ENCODE measurements at regions not wholly inside any gene's neighbourhood (a gene's known extent, or its start where the extent isn't known, plus 50 kb on each side); places are given as distances from the start of the nearest gene placed in this dataset.
"Not testable (repeated sequence)": the region's sequence is repeated elsewhere in the genome, so short reads cannot be mapped to it uniquely, and the experiment has no call there.

GRCh38 chr10:80957161-80957560, 419.5 kb downstream of the SH2D4B start:
- no peak for DNase-seq

GRCh38 chr10:80964179-80964578, 426.5 kb downstream of the SH2D4B start:
- no peak for DNase-seq

- DNase-seq: no peak
Measured at GRCh38 chr10:80964955-80965614, 427.4 kb downstream of the SH2D4B start.

DNA sequence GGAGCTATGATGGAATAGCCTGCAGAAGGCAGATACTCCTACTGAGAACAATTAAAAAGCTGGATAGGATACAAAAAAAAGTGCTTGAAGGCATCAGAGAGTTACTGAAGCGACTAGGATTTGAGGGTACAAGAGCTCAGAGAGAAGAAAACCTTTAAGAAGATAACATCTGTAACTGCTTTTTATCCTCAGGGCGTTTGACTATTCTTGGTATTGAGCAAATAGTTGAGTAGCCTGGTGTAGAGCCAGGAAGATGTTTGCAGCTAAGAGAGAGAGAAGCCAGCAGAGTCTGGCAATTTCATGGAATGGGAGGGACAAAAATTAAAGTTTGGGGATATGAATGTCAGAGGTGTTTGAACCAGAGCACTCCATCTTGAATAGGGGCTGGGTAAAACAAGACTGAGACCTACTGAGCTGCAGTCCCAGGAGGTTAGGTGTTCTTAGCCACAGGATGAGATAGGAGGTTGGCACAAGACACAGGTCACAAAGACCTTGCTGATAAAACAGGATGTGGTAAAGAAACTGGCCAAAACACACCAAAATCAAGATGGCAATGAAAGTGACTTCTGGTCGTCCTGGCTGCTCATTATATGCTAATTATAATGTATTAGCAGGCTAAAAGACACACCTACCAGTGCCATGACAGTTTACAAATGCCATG, 428.8 kb downstream of the SH2D4B start:
- DNase-seq: no peak

- not testable (repeated sequence) for DNase-seq
Measured at GRCh38 chr10:80967357-80967756, 429.7 kb downstream of the SH2D4B start.

DNA sequence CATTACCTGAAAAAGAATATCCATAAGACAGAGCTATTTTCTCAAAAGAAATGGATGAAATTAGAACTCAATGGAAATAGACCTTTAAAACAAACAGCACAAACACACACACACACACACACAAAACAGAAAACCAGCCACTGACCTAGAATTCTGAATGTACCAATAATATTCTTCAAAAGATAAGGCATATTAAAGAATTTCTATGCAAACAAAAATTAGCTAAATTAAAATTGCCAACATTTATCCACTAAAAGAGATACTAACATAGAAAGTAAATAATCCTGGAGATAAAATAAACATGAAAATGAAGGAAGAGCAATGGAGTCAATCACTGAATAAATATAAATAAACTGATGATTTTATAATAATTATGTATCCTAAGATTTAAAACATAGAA, 431.2 kb downstream of the SH2D4B start:
- DNase-seq: peak in 1 of 6 experiments; percentile 0

- DNase-seq: no peak
Measured at GRCh38 chr10:80971461-80971860, 433.8 kb downstream of the SH2D4B start.

GRCh38 chr10:80976658-80977057, 439.0 kb downstream of the SH2D4B start:
- DNase-seq: no peak

- no peak for DNase-seq
Measured at GRCh38 chr10:80985102-80985501, 447.4 kb downstream of the SH2D4B start.

DNA sequence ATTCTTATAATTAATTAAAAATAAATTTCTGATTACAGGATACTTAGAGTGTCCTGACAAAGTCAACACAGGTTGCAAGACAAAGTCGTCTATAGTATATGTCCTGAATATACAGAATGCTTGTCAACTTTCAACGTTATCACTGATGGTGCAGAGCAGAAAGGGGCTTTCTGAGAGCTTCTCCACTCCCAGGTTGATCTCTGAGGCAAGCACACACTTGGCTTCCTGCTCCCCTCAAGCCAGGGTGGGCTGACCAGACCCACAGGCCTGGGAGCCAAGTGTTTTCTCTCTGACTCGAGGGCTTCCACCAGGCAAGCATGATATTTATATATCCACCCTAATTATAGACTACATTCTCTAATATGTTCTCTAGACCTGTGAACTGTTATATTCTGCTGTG, 448.9 kb downstream of the SH2D4B start:
- DNase-seq: no peak

- no peak for DNase-seq
Measured at GRCh38 chr10:80988755-80989154, 451.1 kb downstream of the SH2D4B start.

DNA sequence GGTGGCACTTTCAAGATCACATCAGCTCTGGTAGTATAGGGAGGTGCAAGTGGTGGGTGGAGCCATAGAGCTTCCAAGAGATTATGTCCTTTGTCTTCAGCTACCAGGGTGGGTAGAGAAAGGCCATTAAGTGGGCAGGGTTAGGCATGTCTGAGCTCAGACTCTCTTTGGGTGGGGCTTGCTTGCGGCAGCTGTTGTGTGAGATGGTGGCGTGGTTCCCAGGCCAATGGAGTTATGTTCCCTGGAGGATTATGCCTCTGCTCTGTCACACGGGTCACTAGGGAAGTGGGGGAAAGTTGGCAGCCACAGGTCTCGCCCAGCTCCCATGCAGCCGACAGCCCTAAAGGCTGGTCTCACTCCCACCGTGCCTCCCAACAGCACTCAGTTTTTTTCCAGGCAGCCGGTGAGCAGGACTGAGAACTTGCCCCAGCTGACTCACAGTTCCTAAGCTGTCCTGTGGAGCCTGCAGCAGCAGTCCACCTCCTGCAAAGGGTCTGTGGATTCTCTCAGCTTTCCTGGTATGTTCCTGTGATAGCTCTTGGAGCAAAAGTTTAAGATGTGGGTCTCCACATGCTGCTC, 459.0 kb downstream of the SH2D4B start:
- no peak for DNase-seq

DNA sequence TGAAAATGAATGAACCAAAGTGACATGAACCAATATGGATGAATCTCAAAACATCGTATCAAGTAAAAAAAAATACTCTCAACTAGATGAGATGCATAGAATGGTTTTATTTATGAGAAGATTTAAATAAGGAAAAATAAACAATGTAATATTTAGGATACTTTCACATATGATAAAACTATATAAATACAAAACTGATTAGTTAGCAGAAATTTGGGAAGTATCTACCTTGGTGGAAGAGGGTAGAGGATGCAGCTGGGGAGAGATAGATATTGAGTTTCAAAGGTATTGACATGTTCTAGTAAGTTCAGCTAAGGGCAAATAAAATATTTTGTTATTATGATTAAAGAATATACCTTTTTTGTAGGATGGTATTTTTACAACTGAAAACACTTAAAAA, 463.1 kb downstream of the SH2D4B start:
- DNase-seq: no peak

DNA sequence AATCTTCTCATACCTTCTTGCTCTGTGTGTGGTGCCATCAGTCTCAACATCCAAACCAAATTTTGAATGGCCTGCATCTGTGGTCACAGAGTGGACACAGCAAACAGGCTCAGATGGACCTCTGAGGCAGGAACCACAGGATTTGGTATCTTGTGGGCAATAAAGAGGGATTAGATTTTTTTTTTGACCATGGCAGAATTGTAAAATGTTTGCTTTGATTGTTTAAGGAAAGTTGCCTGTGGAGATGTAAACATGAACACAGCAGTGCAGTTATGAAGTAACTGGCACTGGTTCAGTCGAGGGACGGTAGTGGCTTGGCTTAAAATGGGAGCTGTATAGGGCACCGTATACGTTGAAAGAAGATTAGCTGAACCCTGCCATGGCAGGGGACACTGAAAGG, 464.7 kb downstream of the SH2D4B start:
- DNase-seq: no peak

GRCh38 chr10:81007872-81008271, 470.2 kb downstream of the SH2D4B start:
- DNase-seq: no peak

DNA sequence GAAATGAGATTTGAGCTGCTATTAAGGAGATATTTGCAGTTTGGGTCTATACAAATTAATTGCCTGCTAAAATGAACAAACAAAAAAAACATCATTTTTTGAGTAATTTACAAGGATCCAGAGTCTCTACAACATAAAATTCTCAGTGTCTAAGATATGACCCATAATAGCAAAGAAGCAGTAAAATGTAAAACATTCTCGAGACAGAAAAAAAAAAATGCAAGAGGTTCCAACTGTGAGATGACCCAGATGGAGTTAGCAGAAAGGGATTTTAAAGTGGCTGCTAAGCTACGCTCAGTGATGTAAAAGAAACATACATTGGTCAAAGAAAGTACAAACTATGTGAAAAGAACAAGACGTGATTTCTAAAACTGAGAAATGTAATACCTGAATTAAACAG, 471.0 kb downstream of the SH2D4B start:
- DNase-seq: no peak

GRCh38 chr10:81009296-81009695, 471.6 kb downstream of the SH2D4B start:
- DNase-seq: no peak

DNA sequence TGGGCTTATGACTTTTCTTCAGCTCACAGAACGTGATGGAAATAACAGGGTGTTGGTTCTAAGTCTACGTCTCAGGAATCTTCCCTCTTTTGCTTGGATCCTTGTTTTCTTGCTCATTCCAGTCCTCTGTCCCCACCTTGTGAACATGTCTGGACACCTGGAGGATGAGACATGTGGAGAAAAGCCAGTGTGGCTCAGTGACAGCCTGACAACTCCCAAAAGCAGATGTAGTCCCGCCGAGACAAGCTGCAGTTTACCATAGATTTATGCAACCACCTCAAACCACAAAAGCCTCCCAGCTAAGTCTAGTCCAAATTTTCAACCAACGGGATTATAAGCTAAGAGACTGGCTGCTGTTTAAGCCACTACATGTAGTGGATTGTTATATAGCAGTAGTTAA, 476.1 kb downstream of the SH2D4B start:
- no peak for DNase-seq

- DNase-seq: peak in 1 of 6 experiments; percentile 6
Measured at GRCh38 chr10:81019029-81019890, 481.6 kb downstream of the SH2D4B start.

GRCh38 chr10:81021428-81022129, 483.9 kb downstream of the SH2D4B start:
- no peak for DNase-seq

DNA sequence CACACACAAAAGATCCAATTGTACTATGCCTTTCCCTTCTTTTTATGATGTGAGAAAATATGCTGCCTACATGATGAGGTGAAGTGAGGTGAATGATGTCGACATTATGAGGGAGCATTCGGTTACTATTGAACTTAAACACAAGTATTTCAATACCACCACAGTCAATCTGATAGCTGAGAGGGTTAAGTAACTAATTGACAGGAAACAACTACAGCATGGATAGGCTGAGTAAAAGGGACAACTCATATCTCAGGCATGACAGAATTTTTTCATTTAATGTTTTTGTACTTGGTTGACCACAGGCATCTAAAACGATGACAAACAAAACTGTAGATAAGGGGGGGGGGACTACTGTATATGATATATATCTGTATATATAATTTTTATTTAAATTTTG, 488.9 kb downstream of the SH2D4B start:
- DNase-seq: no peak

- no peak for DNase-seq
Measured at GRCh38 chr10:81027223-81027622, 489.5 kb downstream of the SH2D4B start.

DNA sequence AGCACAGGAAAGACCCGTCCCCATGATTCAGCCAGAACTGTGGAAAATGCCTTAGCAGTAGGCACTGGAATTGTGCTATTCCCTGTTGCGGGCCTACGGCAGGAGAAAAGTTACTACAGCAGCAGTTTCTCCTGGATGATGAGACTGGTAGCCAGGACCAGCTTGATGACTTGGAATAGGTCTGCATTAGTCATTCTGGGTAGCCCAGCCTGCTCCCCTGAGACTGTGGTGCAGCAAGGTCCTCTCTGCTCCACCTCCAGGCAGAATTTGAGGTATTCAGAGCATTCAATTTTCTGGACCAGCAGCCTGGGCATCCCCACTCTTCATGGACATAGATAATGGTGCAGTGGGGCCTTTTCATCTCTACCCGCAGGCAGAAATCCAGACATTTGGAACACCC, 490.0 kb downstream of the SH2D4B start:
- no peak for DNase-seq

All from stimulated activated naive CD4-positive, alpha-beta T cell (primary cell).